ENCODE measurements at regions not wholly inside any gene's neighbourhood (a gene's known extent, or its start where the extent isn't known, plus 50 kb on each side); places are given as distances from the start of the nearest gene placed in this dataset.
"Not testable (repeated sequence)": the region's sequence is repeated elsewhere in the genome, so short reads cannot be mapped to it uniquely, and the experiment has no call there.

- H4K20me1 ChIP-seq (replicated peaks; ENCODE audit: control insufficient read depth, insufficient read depth, low read length); H3K4me2 ChIP-seq (ENCODE audit: insufficient read depth, low read length); H3K9me3 ChIP-seq (replicated peaks; ENCODE audit: control insufficient read depth, insufficient read depth, low read depth, low read length); H3K9ac ChIP-seq (ENCODE audit: insufficient read depth in 1 of 2, low read depth in 2 of 2, low read length in 2 of 2); FAIRE-seq; H3K4me1 ChIP-seq (replicated peaks in 1 of 2; ENCODE audit: control insufficient read depth in 2 of 2, insufficient read depth in 2 of 2, low read length in 2 of 2); ATAC-seq; intact Hi-C loops (cut with micrococcal nuclease); DNase-seq (ENCODE audit: extremely low read depth in 1 of 4, low spot score in 3 of 4); H3K79me2 ChIP-seq (ENCODE audit: control insufficient read depth, insufficient read depth, low read length); H3K36me3 ChIP-seq (ENCODE audit: control insufficient read depth, insufficient read depth, low read length); H3K27ac ChIP-seq (ENCODE audit: extremely low read depth, low read depth, low read length); H3K4me3 ChIP-seq; CTCF ChIA-PET (ENCODE audit: low intra/inter-chr PET ratio); H2AFZ ChIP-seq (ENCODE audit: low read depth, low read length); in situ Hi-C loops (cut with MboI); POLR2A ChIA-PET; H3K9me1 ChIP-seq (ENCODE audit: control insufficient read depth, insufficient read depth, low read length); BruUV-seq (replicated peaks); H3K27me3 ChIP-seq (ENCODE audit: control insufficient read depth in 2 of 2, insufficient read depth in 2 of 2, low read length in 2 of 2): not testable (repeated sequence)
- 6% methylated on average over 2 of the region's 2 CpGs for WGBS (ENCODE audit: insufficient coverage, low coverage, missing lambda C conversion rate)
Measured at GRCh38 chr3:90202931-90203330, 1095.5 kb downstream of the EPHA3 start.

GRCh38 chr3:90206482-90206881 lies 1099.1 kb downstream of the EPHA3 start:
- H4K20me1 ChIP-seq (replicated peaks; ENCODE audit: control insufficient read depth, insufficient read depth, low read length); H3K9ac ChIP-seq (ENCODE audit: insufficient read depth in 1 of 2, low read depth in 2 of 2, low read length in 2 of 2); H3K36me3 ChIP-seq (ENCODE audit: control insufficient read depth, insufficient read depth, low read length); FAIRE-seq; H3K4me3 ChIP-seq; H3K27me3 ChIP-seq (ENCODE audit: control insufficient read depth in 2 of 2, insufficient read depth in 2 of 2, low read length in 2 of 2); BruUV-seq (replicated peaks); POLR2A ChIA-PET; H3K4me1 ChIP-seq (replicated peaks in 1 of 2; ENCODE audit: control insufficient read depth in 2 of 2, insufficient read depth in 2 of 2, low read length in 2 of 2); H3K79me2 ChIP-seq (ENCODE audit: control insufficient read depth, insufficient read depth, low read length); H3K9me1 ChIP-seq (ENCODE audit: control insufficient read depth, insufficient read depth, low read length); H2AFZ ChIP-seq (ENCODE audit: low read depth, low read length); CTCF ChIA-PET (ENCODE audit: low intra/inter-chr PET ratio); H3K4me2 ChIP-seq (ENCODE audit: insufficient read depth, low read length); intact Hi-C loops (cut with micrococcal nuclease); in situ Hi-C loops (cut with MboI); ATAC-seq; DNase-seq (ENCODE audit: extremely low read depth in 1 of 4, low spot score in 3 of 4); H3K27ac ChIP-seq (ENCODE audit: extremely low read depth, low read depth, low read length); H3K9me3 ChIP-seq (replicated peaks; ENCODE audit: control insufficient read depth, insufficient read depth, low read depth, low read length): not testable (repeated sequence)
- WGBS (ENCODE audit: insufficient coverage, low coverage, missing lambda C conversion rate), result 0% methylated on average over 2 of the region's 2 CpGs

- H3K4me2 ChIP-seq (ENCODE audit: insufficient read depth, low read length); H3K4me3 ChIP-seq; in situ Hi-C loops (cut with MboI); BruUV-seq (replicated peaks); FAIRE-seq; H3K79me2 ChIP-seq (ENCODE audit: control insufficient read depth, insufficient read depth, low read length); H3K9ac ChIP-seq (ENCODE audit: insufficient read depth in 1 of 2, low read depth in 2 of 2, low read length in 2 of 2); intact Hi-C loops (cut with micrococcal nuclease); H3K9me1 ChIP-seq (ENCODE audit: control insufficient read depth, insufficient read depth, low read length); POLR2A ChIA-PET; H3K9me3 ChIP-seq (replicated peaks; ENCODE audit: control insufficient read depth, insufficient read depth, low read depth, low read length); H3K4me1 ChIP-seq (replicated peaks in 1 of 2; ENCODE audit: control insufficient read depth in 2 of 2, insufficient read depth in 2 of 2, low read length in 2 of 2); H2AFZ ChIP-seq (ENCODE audit: low read depth, low read length); CTCF ChIA-PET (ENCODE audit: low intra/inter-chr PET ratio); H3K27me3 ChIP-seq (ENCODE audit: control insufficient read depth in 2 of 2, insufficient read depth in 2 of 2, low read length in 2 of 2); H3K36me3 ChIP-seq (ENCODE audit: control insufficient read depth, insufficient read depth, low read length); DNase-seq (ENCODE audit: extremely low read depth in 1 of 4, low spot score in 3 of 4); H3K27ac ChIP-seq (ENCODE audit: extremely low read depth, low read depth, low read length); H4K20me1 ChIP-seq (replicated peaks; ENCODE audit: control insufficient read depth, insufficient read depth, low read length); ATAC-seq: not testable (repeated sequence)
- WGBS (ENCODE audit: insufficient coverage, low coverage, missing lambda C conversion rate), result 2% methylated on average over 4 of the region's 5 CpGs
Measured at GRCh38 chr3:90207353-90208097, 1100.1 kb downstream of the EPHA3 start.
